Upper lobe of left lung (tissue), 6 donors: ENCODE measurements at regions not wholly inside any gene's neighbourhood (a gene's known extent, or its start where the extent isn't known, plus 50 kb on each side); places are given as distances from the start of the nearest gene placed in this dataset.

ENCODE experiments used
- ATAC-seq, 2 donors: fragments of 200-7000 bp; cut with Tn5 transposase; one replicate each; pipeline ENCODE4 v1.9.1; 2022; ENCODE audit warnings: mild to moderate bottlenecking in 2 of 2, moderate library complexity in 2 of 2; ENCODE audit not compliant: low FRiP score in 2 of 2
- DNase-seq, 2 donors: peaks; one replicate each; pipeline ENCODE4 v3.0.0-alpha.2; 2019 to 2020
- H3K27ac ChIP-seq, 4 donors: fragments of 200-600 bp; sonication (generic); one replicate each; pipeline ENCODE4 v1.5.1; 2016 to 2019
- H3K27me3 ChIP-seq, 4 donors: fragments of 200-600 bp; sonication (generic); one replicate each; pipeline ENCODE4 v1.5.1; 2017 to 2019
- H3K36me3 ChIP-seq, 4 donors: fragments of 200-600 bp; sonication (generic); one replicate each; pipeline ENCODE4 v1.5.1; 2016 to 2019
- H3K4me1 ChIP-seq, 4 donors: fragments of 200-600 bp; sonication (generic); one replicate each; pipeline ENCODE4 v1.5.1; 2018 to 2019
- H3K4me3 ChIP-seq, 4 donors: fragments of 200-600 bp; sonication (generic); one replicate each; pipeline ENCODE4 v1.5.1; 2017 to 2019; ENCODE audit warnings: mild to moderate bottlenecking in 2 of 4, moderate library complexity in 1 of 4
- H3K9me3 ChIP-seq, 4 donors: fragments of 200-600 bp; sonication (generic); one replicate each; pipeline ENCODE4 v1.5.1; 2018 to 2019
- EP300 ChIP-seq, 4 donors: sonication (generic); formaldehyde crosslinking; IDR thresholded peaks; one replicate each; pipeline ENCODE4 v1.5.1; 2017; ENCODE audit warnings: antibody characterized with exemption in 4 of 4, control low read depth in 2 of 4
- POLR2A ChIP-seq, 4 donors: fragments of 450-650 bp; IDR thresholded peaks; one replicate each; pipeline ENCODE4 v1.5.1; 2016 to 2017; ENCODE audit warnings: antibody characterized with exemption in 4 of 4, mild to moderate bottlenecking in 2 of 4
- POLR2AphosphoS5 ChIP-seq, 2 donors: sonication (generic); formaldehyde crosslinking; IDR thresholded peaks; one replicate each; pipeline ENCODE4 v1.5.1; 2017; ENCODE audit warnings: antibody characterized with exemption in 2 of 2
- WGBS, 2 donors: methylation state at CpG; one replicate each; pipeline ENCODE4 v1.1.5; 2017 to 2018; 5-methylcytosine and 5-hydroxymethylcytosine counted together
- TF ChIP-seq, protein P1 (sequence below), 6 experiments: fragments of 450-650 bp in 4 of 6; fragments of 200-600 bp in 2 of 6; sonication (generic) in 2 of 6; IDR thresholded peaks; one replicate each; pipeline ENCODE4 v1.5.1; 2016 to 2019; ENCODE audit warnings: antibody characterized with exemption in 6 of 6
- donor health status: DM: no; HTN: no; CAD: no; lungs with moderate emphysema.
- donor health status: DM: no; HTN: yes; CAD: no; lungs with severe emphysema.

DNA sequence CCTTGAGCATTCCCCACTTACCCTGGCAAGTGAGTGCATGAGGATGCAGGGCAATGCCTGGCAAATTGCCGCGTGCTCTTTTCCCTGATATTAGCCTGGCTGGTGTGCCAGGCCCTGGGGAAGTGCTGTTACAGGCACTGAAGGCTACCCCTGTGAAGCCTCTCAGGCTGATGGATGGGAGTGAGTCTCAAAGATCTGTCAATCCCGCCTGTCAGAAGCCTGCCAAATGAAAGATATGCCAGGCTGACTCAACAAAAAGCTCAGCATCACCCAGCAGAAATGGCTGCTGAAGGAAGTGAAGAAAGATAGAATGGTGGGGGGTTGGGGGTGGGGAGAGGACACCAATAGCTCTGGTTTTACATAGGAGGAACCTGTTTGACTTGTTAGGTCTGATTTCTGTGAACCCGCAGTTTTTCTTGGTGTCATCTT lies 112.1 kb downstream of the LACC1 start:
- ATAC-seq (no peak), DNase-seq (no peak)
- TF ChIP-seq POLR2A (IDR thresholded peaks at IDR 0.05) = no peak
- TF ChIP-seq, protein P1, sequence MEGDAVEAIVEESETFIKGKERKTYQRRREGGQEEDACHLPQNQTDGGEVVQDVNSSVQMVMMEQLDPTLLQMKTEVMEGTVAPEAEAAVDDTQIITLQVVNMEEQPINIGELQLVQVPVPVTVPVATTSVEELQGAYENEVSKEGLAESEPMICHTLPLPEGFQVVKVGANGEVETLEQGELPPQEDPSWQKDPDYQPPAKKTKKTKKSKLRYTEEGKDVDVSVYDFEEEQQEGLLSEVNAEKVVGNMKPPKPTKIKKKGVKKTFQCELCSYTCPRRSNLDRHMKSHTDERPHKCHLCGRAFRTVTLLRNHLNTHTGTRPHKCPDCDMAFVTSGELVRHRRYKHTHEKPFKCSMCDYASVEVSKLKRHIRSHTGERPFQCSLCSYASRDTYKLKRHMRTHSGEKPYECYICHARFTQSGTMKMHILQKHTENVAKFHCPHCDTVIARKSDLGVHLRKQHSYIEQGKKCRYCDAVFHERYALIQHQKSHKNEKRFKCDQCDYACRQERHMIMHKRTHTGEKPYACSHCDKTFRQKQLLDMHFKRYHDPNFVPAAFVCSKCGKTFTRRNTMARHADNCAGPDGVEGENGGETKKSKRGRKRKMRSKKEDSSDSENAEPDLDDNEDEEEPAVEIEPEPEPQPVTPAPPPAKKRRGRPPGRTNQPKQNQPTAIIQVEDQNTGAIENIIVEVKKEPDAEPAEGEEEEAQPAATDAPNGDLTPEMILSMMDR (IDR thresholded peaks at IDR 0.05) = no peak
- no peak for TF ChIP-seq EP300 (IDR thresholded peaks at IDR 0.05)
- TF ChIP-seq POLR2AphosphoS5 (IDR thresholded peaks at IDR 0.05) = no peak
- WGBS, 2 donors = 83 to 89% methylated on average over 2 to 4 of the region's 4 CpGs
- Histone ChIP-seq H3K4me3 (no peak overlapping the region), H3K27me3 (no peaks in the 10 kb centered on the region), H3K36me3 (no peaks in the 10 kb centered on the region), H3K27ac (no peak overlapping the region), H3K9me3 (peaks cover 0 to 17% (median 11%) of the 10 kb centered on the region in 4 donors), H3K4me1 (no peaks in the 10 kb centered on the region)

DNA sequence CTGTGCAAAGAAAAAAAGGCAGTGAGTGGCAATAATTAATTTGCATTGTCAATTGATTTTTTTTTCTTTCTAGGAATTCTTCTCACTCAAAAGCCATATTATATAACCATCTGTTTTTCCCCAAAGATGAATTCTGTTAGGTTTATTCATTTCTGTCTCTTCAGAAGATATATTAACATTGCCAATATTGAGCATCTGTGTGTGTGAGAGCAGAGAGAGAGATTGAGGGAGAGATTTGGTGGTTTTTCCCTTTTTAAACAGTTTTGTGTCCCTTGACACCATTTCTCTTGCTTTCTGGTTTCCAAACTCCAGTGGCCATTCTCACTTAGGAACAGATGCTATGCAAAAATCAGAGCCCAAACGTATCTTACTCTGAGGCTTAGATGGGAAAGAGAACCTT lies 112.5 kb downstream of the LACC1 start:
- ATAC-seq (no peak), DNase-seq (no peak)
- no peak overlapping the region for H3K27ac ChIP-seq
- no peak overlapping the region for H3K4me3 ChIP-seq
- WGBS, 2 donors = 53 to 70% methylated on average over 1 of the region's 1 CpG
- no peaks in the 10 kb centered on the region for H3K36me3 ChIP-seq
- H3K27me3 ChIP-seq = no peaks in the 10 kb centered on the region
- TF ChIP-seq, protein P1 (IDR thresholded peaks at IDR 0.05) = no peak
- no peak for TF ChIP-seq POLR2A (IDR thresholded peaks at IDR 0.05)
- no peak for TF ChIP-seq POLR2AphosphoS5 (IDR thresholded peaks at IDR 0.05)
- TF ChIP-seq EP300 (IDR thresholded peaks at IDR 0.05) = no peak
- H3K4me1 ChIP-seq = no peaks in the 10 kb centered on the region
- H3K9me3 ChIP-seq = peaks cover 0 to 17% (median 11%) of the 10 kb centered on the region in 4 donors

DNA sequence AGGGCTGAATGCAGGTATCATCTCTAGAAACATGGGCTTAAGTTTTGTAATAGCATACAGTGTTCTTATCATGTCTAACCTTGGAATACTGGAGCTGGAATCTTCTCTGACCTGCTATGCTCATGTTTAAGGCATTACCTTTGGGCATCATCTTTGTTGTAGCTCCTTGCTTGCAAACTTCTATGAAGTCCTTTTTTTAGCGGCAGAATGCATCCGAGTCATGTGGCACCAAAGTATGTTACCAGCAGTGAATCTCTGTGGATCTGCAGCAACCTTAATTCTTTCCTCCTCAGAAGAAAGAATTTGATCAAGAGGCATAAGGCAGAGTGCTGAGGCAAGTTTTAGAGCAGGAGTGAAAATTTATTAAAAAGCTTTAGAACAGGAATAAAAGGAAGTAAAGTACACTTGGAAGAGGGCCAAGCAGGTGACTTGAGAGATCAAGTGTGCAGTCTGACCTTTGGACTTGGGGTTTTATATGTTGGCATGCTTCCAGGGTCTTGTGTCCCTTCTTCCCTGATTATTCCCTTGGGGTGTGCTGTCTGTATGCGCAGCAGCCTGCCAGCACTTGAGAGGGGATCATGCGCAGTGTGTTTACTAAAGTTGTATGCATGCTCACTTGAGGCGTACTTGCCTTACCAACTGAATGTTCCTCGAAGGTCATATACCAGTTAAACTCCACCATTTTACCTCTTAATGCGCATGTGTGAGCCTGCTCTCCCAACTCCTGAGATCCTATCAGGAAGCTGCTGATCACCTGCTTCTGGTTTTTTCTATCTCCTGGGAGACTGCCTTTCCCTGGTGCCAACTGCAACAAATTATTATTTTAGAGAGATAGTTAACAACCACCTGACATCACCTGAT lies 115.5 kb downstream of the LACC1 start:
- Histone ChIP-seq H3K36me3 (no peaks in the 10 kb centered on the region), H3K9me3 (peaks cover 0 to 17% (median 11%) of the 10 kb centered on the region in 4 donors), H3K4me1 (no peaks in the 10 kb centered on the region), H3K27ac (no peak overlapping the region), H3K27me3 (no peaks in the 10 kb centered on the region), H3K4me3 (no peak overlapping the region)
- ATAC-seq = no peak
- TF ChIP-seq EP300 (IDR thresholded peaks at IDR 0.05) (no peak), POLR2AphosphoS5 (IDR thresholded peaks at IDR 0.05) (no peak), POLR2A (IDR thresholded peaks at IDR 0.05) (no peak)
- TF ChIP-seq, protein P1 (IDR thresholded peaks at IDR 0.05) = no peak
- WGBS, 2 donors = 71 to 85% methylated on average over 7 of the region's 7 CpGs
- no peak for DNase-seq

DNA sequence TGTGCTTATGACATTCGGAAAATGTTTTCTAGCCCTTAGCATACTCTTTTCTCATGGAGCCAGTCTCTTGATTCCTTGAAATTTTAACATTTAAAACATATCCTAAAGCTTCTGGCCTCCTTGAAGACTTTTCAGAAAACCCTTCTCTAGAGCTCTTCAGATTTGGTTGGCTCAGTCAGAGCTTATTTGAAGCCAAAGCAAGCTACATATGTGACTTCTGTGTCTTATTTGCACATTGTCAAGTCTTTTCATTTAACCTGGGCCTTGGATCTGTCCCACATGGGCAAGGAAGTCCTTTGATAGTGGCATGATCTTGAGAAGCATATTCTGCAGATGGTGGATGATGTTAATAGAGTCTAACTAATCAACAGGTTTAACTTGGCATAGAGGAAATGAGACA lies 116.5 kb downstream of the LACC1 start:
- H3K4me1 ChIP-seq = no peaks in the 10 kb centered on the region
- H3K36me3 ChIP-seq = no peaks in the 10 kb centered on the region
- 63 to 73% methylated on average over 1 of the region's 1 CpG for WGBS, 2 donors
- TF ChIP-seq POLR2A (IDR thresholded peaks at IDR 0.05) (no peak), EP300 (IDR thresholded peaks at IDR 0.05) (no peak), POLR2AphosphoS5 (IDR thresholded peaks at IDR 0.05) (no peak)
- TF ChIP-seq, protein P1 (IDR thresholded peaks at IDR 0.05) = no peak
- H3K9me3 ChIP-seq = peaks cover 0 to 17% (median 11%) of the 10 kb centered on the region in 4 donors
- no peak overlapping the region for H3K27ac ChIP-seq
- no peaks in the 10 kb centered on the region for H3K27me3 ChIP-seq
- DNase-seq (no peak), ATAC-seq (no peak)
- no peak overlapping the region for H3K4me3 ChIP-seq
